Common myeloid progenitor, CD34-positive (primary cell): ENCODE measurements at regions not wholly inside any gene's neighbourhood (a gene's known extent, or its start where the extent isn't known, plus 50 kb on each side); places are given as distances from the start of the nearest gene placed in this dataset.
"Not testable (repeated sequence)": the region's sequence is repeated elsewhere in the genome, so short reads cannot be mapped to it uniquely, and the experiment has no call there.

Experiments used
- CTCF ChIA-PET: fragments of 350-600 bp; sonication (Branson Sonifier 250); formaldehyde crosslinking; loops from one replicate; lab custom pipeline; 2021; ENCODE audit warnings: antibody characterized with exemption; lab: Charles Lee
- POLR2A ChIA-PET: fragments of 350-600 bp; sonication (Branson Sonifier 250); formaldehyde crosslinking; loops from one replicate; lab custom pipeline; 2021; ENCODE audit warnings: antibody characterized with exemption; lab: Charles Lee
- DNase-seq, 3 donors: peaks; one replicate each; pipeline versions ENCODE4 v3.0.0 to v3.0.0-alpha.2; 2013
- H3K27ac ChIP-seq, 2 experiments: 1 replicate in 1 of 2; 2 replicates in 1 of 2; pipeline ENCODE4 v1.7.0; 2013; ENCODE audit warnings: inconsistent platforms in 2 of 2, low read length in 2 of 2, mild to moderate bottlenecking in 2 of 2, low read depth in 1 of 2, moderate library complexity in 1 of 2; ENCODE audit not compliant: severe bottlenecking in 2 of 2, insufficient read depth in 1 of 2, poor library complexity in 1 of 2
- H3K27me3 ChIP-seq, 5 experiments: replicated peaks in 2 of 5; 1 replicate in 3 of 5; 2 replicates in 2 of 5; pipeline versions ENCODE4 v1.6.1 to v1.7.0; 2013; ENCODE audit warnings: low read length in 4 of 5, mild to moderate bottlenecking in 2 of 5, moderate library complexity in 2 of 5, inconsistent platforms in 1 of 5; ENCODE audit not compliant: insufficient read depth in 5 of 5, control insufficient read depth in 4 of 5
- H3K36me3 ChIP-seq, 4 experiments: 1 replicate in 2 of 4; 2 replicates in 2 of 4; pipeline versions ENCODE4 v1.6.1 to v1.7.0; 2013; ENCODE audit warnings: low read length in 3 of 4, control low read depth in 1 of 4, mild to moderate bottlenecking in 1 of 4; ENCODE audit not compliant: control insufficient read depth in 4 of 4, insufficient read depth in 4 of 4
- H3K4me1 ChIP-seq, 4 experiments: 1 replicate in 3 of 4; 2 replicates in 1 of 4; pipeline versions ENCODE4 v1.6.1 to v1.7.1; 2013; ENCODE audit warnings: low read length in 3 of 4, mild to moderate bottlenecking in 3 of 4, control low read depth in 1 of 4, inconsistent platforms in 1 of 4, moderate library complexity in 1 of 4; ENCODE audit not compliant: control insufficient read depth in 4 of 4, insufficient read depth in 4 of 4; ENCODE audit errors: control extremely low read depth in 1 of 4
- H3K4me3 ChIP-seq, 7 experiments: 1 replicate in 4 of 7; 2 replicates in 3 of 7; pipeline versions ENCODE4 v1.5.1 to v1.7.0; 2013; ENCODE audit warnings: mild to moderate bottlenecking in 7 of 7, low read length in 6 of 7, moderate library complexity in 6 of 7, inconsistent platforms in 2 of 7, low read depth in 2 of 7, control low read depth in 1 of 7; ENCODE audit not compliant: insufficient read depth in 4 of 7, control insufficient read depth in 1 of 7; ENCODE audit errors: extremely low read depth in 1 of 7
- H3K9me3 ChIP-seq, 5 experiments: 1 replicate in 4 of 5; 2 replicates in 1 of 5; pipeline versions ENCODE4 v1.6.1 to v1.7.1; 2013; ENCODE audit warnings: low read length in 4 of 5, mild to moderate bottlenecking in 2 of 5, inconsistent platforms in 1 of 5, low read depth in 1 of 5, moderate library complexity in 1 of 5; ENCODE audit not compliant: control insufficient read depth in 4 of 5, insufficient read depth in 2 of 5; ENCODE audit errors: control extremely low read depth in 1 of 5
- WGBS: methylation state at CpG from one replicate; pipeline ENCODE4 v1.1.5; 2013; ENCODE audit not compliant: insufficient coverage; 5-methylcytosine and 5-hydroxymethylcytosine counted together

DNA sequence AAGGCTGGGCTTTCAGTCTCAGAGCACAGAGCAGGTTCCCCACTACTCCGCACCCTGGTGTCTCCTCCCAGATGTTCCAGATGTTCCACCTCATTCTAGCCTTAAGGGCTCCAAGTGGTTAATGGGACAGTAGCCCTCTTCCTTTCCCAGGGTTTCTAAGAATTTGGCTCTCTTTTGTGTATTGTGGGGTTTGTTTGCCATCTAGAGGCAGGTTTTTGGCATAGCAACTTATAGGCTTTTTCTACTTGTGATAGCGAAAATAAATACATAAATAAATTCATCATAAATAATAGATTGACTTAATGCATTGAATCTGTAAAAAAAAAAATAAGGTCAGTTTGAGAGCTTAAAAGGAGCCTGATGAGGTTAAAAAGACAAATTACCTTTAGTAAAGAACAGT, 86.1 kb upstream of the XKR3 start:
- H3K27ac ChIP-seq, H3K27me3 ChIP-seq, DNase-seq, CTCF ChIA-PET, H3K36me3 ChIP-seq, H3K4me3 ChIP-seq, H3K9me3 ChIP-seq, POLR2A ChIA-PET: not testable (repeated sequence)
- 80% methylated on average over 1 of the region's 2 CpGs for WGBS
- peaks cover 5 to 18% (median 13%) of the 10 kb centered on the region in 4 experiments for H3K4me1 ChIP-seq

DNA sequence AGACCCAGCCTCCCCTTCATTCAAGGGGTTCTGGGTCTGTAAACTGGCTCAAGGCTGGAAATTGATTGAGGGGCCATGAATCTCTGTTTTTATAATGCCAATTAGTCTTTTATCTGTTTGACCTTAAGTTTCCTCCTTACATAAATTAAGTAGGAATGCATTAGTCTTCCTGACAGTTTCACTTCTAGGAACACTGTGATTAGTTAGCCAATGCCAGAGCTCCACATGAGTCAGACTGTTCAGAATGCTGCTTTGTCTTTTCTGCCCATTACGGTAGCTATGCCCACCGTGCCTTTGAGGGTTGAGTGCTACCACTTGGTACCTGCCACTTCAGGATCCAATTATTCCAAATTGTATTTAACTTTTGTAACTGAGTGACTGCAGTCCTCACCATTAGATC, 76.8 kb upstream of the XKR3 start:
- DNase-seq, CTCF ChIA-PET, H3K4me1 ChIP-seq, POLR2A ChIA-PET, H3K36me3 ChIP-seq, H3K4me3 ChIP-seq, H3K9me3 ChIP-seq, H3K27ac ChIP-seq, H3K27me3 ChIP-seq: not testable (repeated sequence)
- WGBS: 95% methylated on average over 2 of the region's 2 CpGs

DNA sequence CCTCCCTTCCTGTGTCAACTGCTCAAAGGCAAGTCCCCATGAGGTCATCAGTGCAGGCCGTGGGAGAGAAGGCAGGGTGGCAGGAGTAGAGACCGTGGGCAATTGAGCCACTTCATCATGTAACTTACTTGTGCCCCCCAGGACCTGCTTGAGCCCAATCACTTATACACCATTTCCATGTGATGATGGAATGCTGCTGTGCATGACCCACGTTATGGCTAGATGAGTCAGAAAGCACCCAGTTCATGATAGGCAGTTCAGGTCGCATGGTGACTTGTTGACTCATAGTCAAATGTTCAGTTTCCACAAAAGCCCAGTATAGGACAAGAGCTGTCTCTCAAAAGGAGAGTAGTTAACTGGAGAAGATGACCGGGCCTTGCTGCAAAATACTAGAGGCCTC, 76.4 kb upstream of the XKR3 start:
- H3K4me3 ChIP-seq, H3K27me3 ChIP-seq, H3K4me1 ChIP-seq, POLR2A ChIA-PET, H3K9me3 ChIP-seq, H3K36me3 ChIP-seq, DNase-seq, H3K27ac ChIP-seq, CTCF ChIA-PET: not testable (repeated sequence)
- WGBS: no CpG with 5 or more reads among the region's 5 CpGs

DNA sequence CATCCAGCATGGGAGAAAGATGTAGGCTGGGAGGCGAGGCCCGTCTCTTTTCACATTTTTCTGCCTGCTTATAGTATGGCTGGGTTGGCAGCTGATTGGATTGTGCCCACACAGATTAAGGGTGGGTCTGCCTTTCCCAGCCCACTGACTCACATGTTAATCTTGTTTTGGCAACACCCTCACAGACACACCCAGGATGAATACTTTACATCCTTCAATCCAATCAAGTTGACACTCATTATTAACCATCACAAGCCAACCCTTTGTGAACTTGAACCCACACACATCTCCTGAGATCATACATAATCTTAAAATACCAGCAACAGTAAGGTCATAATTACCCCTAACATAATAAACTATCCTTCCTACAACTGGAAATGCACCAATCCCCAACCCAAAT, 74.1 kb upstream of the XKR3 start:
- CTCF ChIA-PET, H3K27me3 ChIP-seq, POLR2A ChIA-PET, H3K4me3 ChIP-seq, H3K9me3 ChIP-seq, DNase-seq, H3K4me1 ChIP-seq, H3K27ac ChIP-seq, H3K36me3 ChIP-seq: not testable (repeated sequence)
- no CpG with 5 or more reads among the region's 2 CpGs for WGBS

DNA sequence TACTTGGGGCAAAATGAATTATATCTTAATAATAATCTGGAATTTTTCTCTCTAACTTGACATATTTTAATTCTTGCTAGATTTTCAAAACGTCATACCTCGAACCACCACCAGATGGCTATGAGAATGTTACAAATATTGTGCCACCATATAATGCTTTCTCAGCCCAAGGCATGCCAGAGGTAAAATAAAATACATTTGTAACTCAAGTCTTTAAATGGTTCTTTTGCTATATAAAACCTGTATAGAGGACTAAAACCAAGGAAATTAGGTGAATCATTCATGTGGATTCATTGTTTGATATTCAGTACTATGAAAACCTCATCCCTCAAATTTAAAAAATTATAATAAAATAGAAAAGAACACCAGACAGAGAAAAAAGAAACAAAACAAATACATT, 72.2 kb upstream of the XKR3 start:
- H3K36me3 ChIP-seq, CTCF ChIA-PET, H3K4me1 ChIP-seq, POLR2A ChIA-PET, H3K4me3 ChIP-seq, H3K27me3 ChIP-seq, H3K27ac ChIP-seq, DNase-seq, H3K9me3 ChIP-seq: not testable (repeated sequence)
- WGBS: no CpG with 5 or more reads among the region's 2 CpGs

DNA sequence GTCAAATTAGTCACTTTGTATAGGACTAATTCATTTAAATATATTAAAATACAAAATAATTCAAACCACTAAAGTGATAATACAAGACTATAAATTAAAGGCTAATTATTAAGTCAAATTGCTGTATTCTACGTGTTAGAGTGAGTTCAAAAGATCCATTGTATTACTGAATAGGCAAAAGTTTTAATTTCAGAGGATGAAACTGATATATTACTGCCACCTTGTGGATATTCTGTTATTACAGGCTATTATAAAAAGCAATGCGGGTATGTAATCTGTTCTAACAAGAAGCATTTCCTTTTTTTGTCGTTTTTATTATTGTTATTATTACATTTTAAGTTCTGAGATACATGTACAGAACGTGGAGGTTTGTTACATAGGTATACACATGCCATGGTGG, 66.7 kb upstream of the XKR3 start:
- CTCF ChIA-PET: interaction anchor here (1.0 kb wide), 1 partner anchor 117 kb away, joined by 11 read pairs; no protein-coding TSS in a partner anchor
- no CpG with 5 or more reads among the region's 4 CpGs for WGBS
- POLR2A ChIA-PET: not testable (repeated sequence)

DNA sequence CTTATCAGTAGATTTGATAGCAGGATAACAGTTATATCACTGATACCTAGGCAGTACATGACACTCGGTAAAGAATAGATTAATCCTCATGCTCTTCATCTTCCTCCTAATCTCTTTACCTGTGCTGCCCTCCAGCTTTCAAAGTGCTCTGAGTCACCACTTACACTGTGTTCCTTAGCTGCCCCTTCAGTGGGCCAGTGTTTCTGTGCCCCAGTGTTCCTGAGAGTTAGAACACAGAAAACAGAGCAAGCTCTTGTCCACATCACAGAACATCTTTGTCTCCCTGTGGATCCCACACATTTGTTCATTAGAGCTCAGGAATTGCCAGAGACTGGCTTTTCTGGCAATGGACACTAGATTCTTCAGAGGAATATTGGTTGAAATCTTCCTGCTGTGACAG, 51.1 kb upstream of the XKR3 start:
- CTCF ChIA-PET, H3K36me3 ChIP-seq, H3K27me3 ChIP-seq, DNase-seq, H3K4me3 ChIP-seq, H3K9me3 ChIP-seq, POLR2A ChIA-PET, H3K27ac ChIP-seq: not testable (repeated sequence)
- WGBS: no CpG with 5 or more reads among the region's 1 CpG
- peaks cover 0 to 16% (median 0%) of the 10 kb centered on the region in 4 experiments for H3K4me1 ChIP-seq

More for the DNA sequence above, 66.7 kb upstream of the XKR3 start:
- H3K4me1 ChIP-seq, H3K4me3 ChIP-seq, H3K9me3 ChIP-seq, H3K36me3 ChIP-seq, H3K27me3 ChIP-seq, DNase-seq, H3K27ac ChIP-seq: not testable (repeated sequence)
